Esophagus muscularis mucosa (tissue), 4 donors: ENCODE measurements at regions not wholly inside any gene's neighbourhood (a gene's known extent, or its start where the extent isn't known, plus 50 kb on each side); places are given as distances from the start of the nearest gene placed in this dataset.
A peak's percentile ranks its signal among the peaks of the same experiment; 100 is the strongest.

Experiments used
- DNase-seq: peaks from one replicate; pipeline ENCODE4 v3.0.0-alpha.2; 2017; ENCODE audit errors: extremely low spot score
- H3K27ac ChIP-seq, 4 donors: fragments of 200-600 bp; sonication (generic); replicated peaks in 1 of 4; 1 replicate in 3 of 4; 2 replicates in 1 of 4; pipeline ENCODE4 v1.5.1; 2016 to 2019; ENCODE audit warnings: mild to moderate bottlenecking in 1 of 4
- H3K27me3 ChIP-seq, 4 donors: fragments of 200-600 bp; sonication (generic); one replicate each; pipeline versions ENCODE4 v1.5.1 to v1.6.0; 2016 to 2019
- H3K36me3 ChIP-seq, 4 donors: fragments of 200-600 bp; sonication (generic); one replicate each; pipeline ENCODE4 v1.5.1; 2016 to 2019
- H3K4me1 ChIP-seq, 4 donors: fragments of 200-600 bp; sonication (generic); one replicate each; pipeline ENCODE4 v1.5.1; 2016 to 2019
- H3K4me3 ChIP-seq, 4 donors: fragments of 200-600 bp; sonication (generic); 1 replicate in 2 of 4; 2 replicates in 2 of 4; pipeline ENCODE4 v1.5.1; 2016 to 2019; ENCODE audit warnings: mild to moderate bottlenecking in 4 of 4, moderate library complexity in 1 of 4
- H3K9me3 ChIP-seq, 4 donors: fragments of 200-600 bp; sonication (generic); 1 replicate in 3 of 4; 2 replicates in 1 of 4; pipeline ENCODE4 v1.5.1; 2016 to 2019
- EP300 ChIP-seq: sonication (generic); formaldehyde crosslinking; IDR thresholded peaks from one replicate; pipeline ENCODE4 v1.6.1; 2017; ENCODE audit warnings: antibody characterized with exemption
- POLR2A ChIP-seq: fragments of 450-650 bp; IDR thresholded peaks from one replicate; pipeline ENCODE4 v1.6.1; 2017; ENCODE audit warnings: antibody characterized with exemption, moderate library complexity, mild to moderate bottlenecking, low read depth
- POLR2AphosphoS5 ChIP-seq, 2 donors: sonication (generic); formaldehyde crosslinking; IDR thresholded peaks; one replicate each; pipeline ENCODE4 v1.6.1; 2017; ENCODE audit warnings: antibody characterized with exemption in 2 of 2
- WGBS: methylation state at CpG from one replicate; pipeline ENCODE4 v1.1.5; 2018; 5-methylcytosine and 5-hydroxymethylcytosine counted together
- intact Hi-C: fragments of 100-400 bp; cut with DNase I; formaldehyde crosslinking; loops from one replicate; pipeline ENCODE4 v1.15.1; 2023
- TF ChIP-seq, protein P1 (sequence below), 3 experiments: fragments of 200-600 bp in 2 of 3; fragments of 450-650 bp in 1 of 3; sonication (generic) in 2 of 3; IDR thresholded peaks; one replicate each; pipeline ENCODE4 v1.5.1; 2017 to 2019; ENCODE audit warnings: antibody characterized with exemption in 3 of 3, mild to moderate bottlenecking in 2 of 3, moderate library complexity in 1 of 3

DNA sequence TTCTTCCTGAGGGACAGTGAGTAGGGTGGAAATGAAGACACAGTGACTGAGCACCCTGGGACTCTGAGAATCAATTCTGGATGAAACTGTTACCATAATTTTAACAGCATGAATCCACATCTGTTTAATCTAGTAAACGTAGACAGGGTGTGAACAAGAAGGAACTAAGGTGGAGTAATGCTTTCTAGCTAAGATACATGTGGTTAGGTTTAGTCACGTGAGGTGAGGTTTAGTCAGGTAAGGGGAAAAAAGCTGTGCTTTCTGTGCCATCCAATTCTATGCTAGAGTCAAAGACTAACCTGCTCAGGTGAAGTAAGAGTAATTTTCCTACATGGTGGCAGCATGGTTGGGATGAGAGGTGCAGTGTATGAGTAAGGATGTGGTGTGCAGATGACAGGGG lies 54.0 kb upstream of the C4orf54 start:
- H3K4me3 ChIP-seq = no peak overlapping the region
- TF ChIP-seq POLR2A = no peak
- TF ChIP-seq POLR2AphosphoS5 (IDR thresholded peaks at IDR 0.05) = no peak
- TF ChIP-seq, protein P1, sequence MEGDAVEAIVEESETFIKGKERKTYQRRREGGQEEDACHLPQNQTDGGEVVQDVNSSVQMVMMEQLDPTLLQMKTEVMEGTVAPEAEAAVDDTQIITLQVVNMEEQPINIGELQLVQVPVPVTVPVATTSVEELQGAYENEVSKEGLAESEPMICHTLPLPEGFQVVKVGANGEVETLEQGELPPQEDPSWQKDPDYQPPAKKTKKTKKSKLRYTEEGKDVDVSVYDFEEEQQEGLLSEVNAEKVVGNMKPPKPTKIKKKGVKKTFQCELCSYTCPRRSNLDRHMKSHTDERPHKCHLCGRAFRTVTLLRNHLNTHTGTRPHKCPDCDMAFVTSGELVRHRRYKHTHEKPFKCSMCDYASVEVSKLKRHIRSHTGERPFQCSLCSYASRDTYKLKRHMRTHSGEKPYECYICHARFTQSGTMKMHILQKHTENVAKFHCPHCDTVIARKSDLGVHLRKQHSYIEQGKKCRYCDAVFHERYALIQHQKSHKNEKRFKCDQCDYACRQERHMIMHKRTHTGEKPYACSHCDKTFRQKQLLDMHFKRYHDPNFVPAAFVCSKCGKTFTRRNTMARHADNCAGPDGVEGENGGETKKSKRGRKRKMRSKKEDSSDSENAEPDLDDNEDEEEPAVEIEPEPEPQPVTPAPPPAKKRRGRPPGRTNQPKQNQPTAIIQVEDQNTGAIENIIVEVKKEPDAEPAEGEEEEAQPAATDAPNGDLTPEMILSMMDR (IDR thresholded peaks at IDR 0.05) = no peak
- TF ChIP-seq EP300 = no peak
- 78% methylated on average over 2 of the region's 2 CpGs for WGBS
- no peaks in the 10 kb centered on the region for H3K9me3 ChIP-seq
- H3K4me1 ChIP-seq = peaks cover 0 to 25% (median 13%) of the 10 kb centered on the region in 4 donors
- H3K36me3 ChIP-seq = no peaks in the 10 kb centered on the region
- DNase-seq = no peak
- H3K27ac ChIP-seq = no peak overlapping the region
- H3K27me3 ChIP-seq = no peaks in the 10 kb centered on the region
- intact Hi-C loops = no loop called here

DNA sequence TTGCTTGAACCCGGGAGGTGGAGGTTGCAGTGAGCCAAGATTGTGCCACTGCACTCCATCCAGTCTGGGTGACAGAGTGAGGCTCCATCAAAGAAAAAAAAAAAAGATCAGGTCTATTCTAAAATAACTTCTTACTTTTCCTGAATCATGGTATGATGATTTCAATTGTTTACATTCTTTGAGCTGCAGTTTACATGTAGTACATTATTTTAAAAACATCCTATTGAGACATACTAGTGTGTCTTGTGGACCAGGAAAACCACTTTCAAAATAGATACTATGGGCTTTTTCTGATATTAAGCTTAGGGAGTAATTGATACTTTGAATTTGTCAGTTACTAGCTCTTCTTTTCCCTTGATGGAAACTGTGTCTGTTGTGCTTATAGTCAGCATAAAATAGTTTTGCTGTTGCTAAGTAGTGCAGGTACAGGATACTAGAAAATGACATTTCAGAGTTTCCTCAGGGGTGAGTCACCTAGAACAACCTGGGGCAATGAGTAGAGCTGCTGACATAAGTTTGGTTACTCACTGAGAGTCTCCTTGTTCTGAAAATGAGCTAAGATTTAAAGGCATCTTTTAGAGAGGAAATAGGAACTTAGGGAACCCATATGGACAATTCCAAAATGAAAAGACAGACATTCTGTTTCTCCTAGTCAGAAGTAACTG lies 53.2 kb upstream of the C4orf54 start:
- intact Hi-C loops = no loop called here
- no peaks in the 10 kb centered on the region for H3K27me3 ChIP-seq
- no peaks in the 10 kb centered on the region for H3K9me3 ChIP-seq
- no peak overlapping the region for H3K4me3 ChIP-seq
- H3K36me3 ChIP-seq = no peaks in the 10 kb centered on the region
- H3K27ac ChIP-seq = peak overlapping the region in 2 of 4 donors; percentile 21 to 34
- 93% methylated on average over 1 of the region's 1 CpG for WGBS
- no peak for DNase-seq
- TF ChIP-seq EP300 (no peak), POLR2AphosphoS5 (IDR thresholded peaks at IDR 0.05) (peak in 1 of 2 donors; percentile 24)
- H3K4me1 ChIP-seq = peaks cover 0 to 22% (median 10%) of the 10 kb centered on the region in 4 donors

DNA sequence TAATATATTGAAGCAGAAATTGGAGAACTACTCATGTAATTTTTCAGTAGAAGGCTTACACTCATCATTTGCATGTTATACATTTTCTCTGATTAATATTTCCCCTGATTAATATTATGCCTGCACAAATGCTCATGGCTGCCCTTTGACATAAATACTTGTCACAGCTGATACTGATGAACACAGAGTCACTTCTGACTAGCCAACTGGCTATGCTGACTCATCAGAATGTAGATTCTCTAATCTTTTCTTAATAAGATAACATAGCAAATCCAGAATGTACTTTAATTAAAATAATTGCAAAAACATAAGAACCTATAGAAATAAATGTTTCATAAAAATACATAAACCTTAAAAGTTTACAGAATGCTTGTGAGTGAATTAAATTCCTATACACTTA lies 52.4 kb upstream of the C4orf54 start:
- no peak for DNase-seq
- H3K4me1 ChIP-seq = peaks cover 0 to 19% (median 10%) of the 10 kb centered on the region in 4 donors
- H3K4me3 ChIP-seq = no peak overlapping the region
- H3K27me3 ChIP-seq = no peaks in the 10 kb centered on the region
- intact Hi-C loops = no loop called here
- H3K27ac ChIP-seq = peak overlapping the region in 1 of 4 donors; percentile 21
- no peaks in the 10 kb centered on the region for H3K9me3 ChIP-seq
- no peaks in the 10 kb centered on the region for H3K36me3 ChIP-seq
- TF ChIP-seq POLR2AphosphoS5 (IDR thresholded peaks at IDR 0.05) = no peak
- TF ChIP-seq, protein P1 (IDR thresholded peaks at IDR 0.05) = no peak
- no peak for TF ChIP-seq POLR2A
- no peak for TF ChIP-seq EP300

DNA sequence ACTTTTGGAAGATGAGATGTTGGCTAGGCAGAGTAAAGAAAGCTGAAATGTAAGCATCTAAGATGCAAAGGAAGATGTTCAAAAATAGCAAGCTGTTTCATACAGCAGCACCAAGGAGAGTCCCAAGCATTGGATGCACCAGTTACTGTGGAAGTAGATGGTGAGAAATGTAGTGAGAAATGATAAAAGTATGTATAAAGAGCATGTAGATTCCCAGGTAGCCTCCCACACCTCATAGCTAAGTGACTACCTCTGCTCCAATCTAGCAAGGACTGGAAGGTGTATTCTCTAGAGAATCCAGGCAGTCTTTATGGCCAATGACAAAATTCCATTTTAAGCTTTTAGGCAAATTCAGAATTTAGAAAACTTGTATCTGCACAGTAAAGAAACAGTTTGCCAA lies 50.9 kb upstream of the C4orf54 start:
- Histone ChIP-seq H3K36me3 (no peaks in the 10 kb centered on the region), H3K27me3 (no peaks in the 10 kb centered on the region), H3K9me3 (no peaks in the 10 kb centered on the region), H3K27ac (no peak overlapping the region), H3K4me1 (peaks cover 0 to 17% (median 10%) of the 10 kb centered on the region in 4 donors), H3K4me3 (no peak overlapping the region)
- TF ChIP-seq, protein P1 (IDR thresholded peaks at IDR 0.05) = no peak
- TF ChIP-seq POLR2AphosphoS5 (IDR thresholded peaks at IDR 0.05) = no peak
- intact Hi-C loops = no loop called here
- DNase-seq = no peak
